ENCODE measurements at regions not wholly inside any gene's neighbourhood (a gene's known extent, or its start where the extent isn't known, plus 50 kb on each side); places are given as distances from the start of the nearest gene placed in this dataset.
"Not testable (repeated sequence)": the region's sequence is repeated elsewhere in the genome, so short reads cannot be mapped to it uniquely, and the experiment has no call there.

DNA sequence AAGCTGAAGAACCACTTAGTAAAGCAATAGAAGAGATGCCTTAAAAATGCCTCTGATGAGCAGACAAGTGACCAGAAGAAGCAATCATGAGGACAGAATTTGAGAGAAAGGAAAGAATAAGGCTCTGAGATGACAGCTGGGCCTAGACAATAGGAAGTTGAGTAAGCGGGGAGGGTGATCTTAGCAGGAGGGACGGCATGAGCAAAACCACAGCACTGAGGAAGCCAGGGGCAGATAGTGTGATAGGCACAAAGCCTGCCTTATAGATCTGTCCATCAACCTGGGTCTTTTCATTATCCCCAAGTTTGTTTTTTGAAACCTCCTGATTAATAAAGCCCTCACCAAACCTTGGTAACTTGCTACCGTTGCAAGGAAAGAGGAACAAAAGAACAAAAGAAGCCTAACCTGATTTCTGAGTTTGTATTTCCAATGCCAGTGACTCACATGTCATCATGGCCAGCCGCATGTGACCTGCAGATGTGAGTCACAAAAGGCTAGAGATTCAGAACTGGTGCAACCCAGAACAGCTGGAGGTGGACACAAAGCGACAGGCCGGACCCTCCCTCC lies 55.7 kb upstream of the PPARGC1A start:
- no peaks in the 10 kb centered on the region for H3K27me3 ChIP-seq
- TF ChIP-seq, protein P1, sequence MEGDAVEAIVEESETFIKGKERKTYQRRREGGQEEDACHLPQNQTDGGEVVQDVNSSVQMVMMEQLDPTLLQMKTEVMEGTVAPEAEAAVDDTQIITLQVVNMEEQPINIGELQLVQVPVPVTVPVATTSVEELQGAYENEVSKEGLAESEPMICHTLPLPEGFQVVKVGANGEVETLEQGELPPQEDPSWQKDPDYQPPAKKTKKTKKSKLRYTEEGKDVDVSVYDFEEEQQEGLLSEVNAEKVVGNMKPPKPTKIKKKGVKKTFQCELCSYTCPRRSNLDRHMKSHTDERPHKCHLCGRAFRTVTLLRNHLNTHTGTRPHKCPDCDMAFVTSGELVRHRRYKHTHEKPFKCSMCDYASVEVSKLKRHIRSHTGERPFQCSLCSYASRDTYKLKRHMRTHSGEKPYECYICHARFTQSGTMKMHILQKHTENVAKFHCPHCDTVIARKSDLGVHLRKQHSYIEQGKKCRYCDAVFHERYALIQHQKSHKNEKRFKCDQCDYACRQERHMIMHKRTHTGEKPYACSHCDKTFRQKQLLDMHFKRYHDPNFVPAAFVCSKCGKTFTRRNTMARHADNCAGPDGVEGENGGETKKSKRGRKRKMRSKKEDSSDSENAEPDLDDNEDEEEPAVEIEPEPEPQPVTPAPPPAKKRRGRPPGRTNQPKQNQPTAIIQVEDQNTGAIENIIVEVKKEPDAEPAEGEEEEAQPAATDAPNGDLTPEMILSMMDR (IDR thresholded peaks at IDR 0.05), result no peak
- peak in 1 of 2 donors; percentile 64 for TF ChIP-seq POLR2A (IDR thresholded peaks at IDR 0.05)
- WGBS, 4 donors, result 31 to 48% (median 43%) methylated on average over 6 of the region's 6 CpGs
- H3K4me3 ChIP-seq, result no peak overlapping the region
- intact Hi-C loops (cut with DNase I), result loop anchor here in 1 of 2 donors (10.0 kb wide), 1 partner anchor 51 kb away; the partner anchor contains the start of gene PPARGC1A
- peaks cover 11 to 14% of the 10 kb centered on the region in 2 donors for H3K4me1 ChIP-seq (replicated peaks in 1 of 2)
- peak overlapping the region in 4 of 5 donors; percentile 69 to 87 (median 84) for H3K27ac ChIP-seq
- DNase-seq, result peak; percentile 65 to 93 (median 86)
- H3K9me3 ChIP-seq (replicated peaks in 1 of 3), result no peaks in the 10 kb centered on the region
- H3K36me3 ChIP-seq (replicated peaks in 1 of 2), result no peaks in the 10 kb centered on the region

DNA sequence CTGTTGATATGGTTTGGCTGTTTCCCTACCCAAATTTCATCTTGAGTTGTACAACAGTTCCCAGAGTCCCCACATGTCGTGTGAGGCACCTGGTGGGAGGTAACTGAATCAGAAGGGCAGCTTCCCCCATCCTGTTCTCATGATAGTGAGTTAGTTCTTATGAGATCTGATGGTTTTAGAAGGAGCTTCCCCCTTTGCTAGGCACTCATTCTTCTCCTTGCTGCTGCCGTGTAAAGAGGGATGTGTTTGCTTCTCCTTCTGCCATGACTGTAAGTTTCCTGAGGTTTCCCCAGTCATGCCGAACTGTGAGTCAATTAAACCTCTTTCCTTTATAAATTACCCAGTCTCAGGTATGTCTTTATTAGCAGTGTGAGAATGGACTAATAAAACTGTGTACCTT lies 54.7 kb upstream of the PPARGC1A start:
- H3K27ac ChIP-seq; H3K36me3 ChIP-seq (replicated peaks in 1 of 2); H3K4me3 ChIP-seq; H3K9me3 ChIP-seq (replicated peaks in 1 of 3); H3K27me3 ChIP-seq; DNase-seq: not testable (repeated sequence)
- 76 to 95% (median 87%) methylated on average over 3 of the region's 3 CpGs for WGBS, 4 donors
- intact Hi-C loops (cut with DNase I), result loop anchor here in 1 of 2 donors (10.0 kb wide), 1 partner anchor 50 kb away; the partner anchor contains the start of gene PPARGC1A
- H3K4me1 ChIP-seq (replicated peaks in 1 of 2), result peaks cover 11 to 14% of the 10 kb centered on the region in 2 donors

DNA sequence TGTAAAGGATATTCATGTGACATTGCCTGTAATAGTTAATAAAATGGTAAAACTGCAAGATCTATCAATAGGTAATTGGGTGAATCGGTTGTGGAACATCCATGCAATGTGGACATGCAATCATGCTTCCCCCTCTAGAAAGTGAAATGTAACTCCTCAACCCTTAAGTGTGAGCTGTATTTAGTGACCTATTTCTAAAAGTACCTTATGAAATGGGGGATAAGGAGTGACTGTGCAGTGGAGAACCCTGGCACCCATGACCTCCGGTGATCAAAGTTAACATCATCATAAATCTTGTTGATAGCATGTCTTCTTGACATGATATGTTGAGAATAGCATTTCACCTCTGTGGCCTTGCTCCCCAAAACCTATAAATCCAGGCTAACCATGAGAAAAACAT lies 53.6 kb upstream of the PPARGC1A start:
- H3K27me3 ChIP-seq, result no peaks in the 10 kb centered on the region
- intact Hi-C loops (cut with DNase I), result loop anchor here in 1 of 2 donors (10.0 kb wide), 1 partner anchor 49 kb away; the partner anchor contains the start of gene PPARGC1A
- H3K9me3 ChIP-seq (replicated peaks in 1 of 3), result no peaks in the 10 kb centered on the region
- no peak for DNase-seq
- peaks cover 11 to 14% of the 10 kb centered on the region in 2 donors for H3K4me1 ChIP-seq (replicated peaks in 1 of 2)
- WGBS, 4 donors, result 66 to 94% (median 87%) methylated on average over 2 of the region's 2 CpGs
- TF ChIP-seq, protein P1 (IDR thresholded peaks at IDR 0.05), result no peak
- no peak for TF ChIP-seq POLR2A (IDR thresholded peaks at IDR 0.05)
- H3K27ac ChIP-seq, result no peak overlapping the region
- H3K4me3 ChIP-seq, result no peak overlapping the region
- H3K36me3 ChIP-seq (replicated peaks in 1 of 2), result no peaks in the 10 kb centered on the region

DNA sequence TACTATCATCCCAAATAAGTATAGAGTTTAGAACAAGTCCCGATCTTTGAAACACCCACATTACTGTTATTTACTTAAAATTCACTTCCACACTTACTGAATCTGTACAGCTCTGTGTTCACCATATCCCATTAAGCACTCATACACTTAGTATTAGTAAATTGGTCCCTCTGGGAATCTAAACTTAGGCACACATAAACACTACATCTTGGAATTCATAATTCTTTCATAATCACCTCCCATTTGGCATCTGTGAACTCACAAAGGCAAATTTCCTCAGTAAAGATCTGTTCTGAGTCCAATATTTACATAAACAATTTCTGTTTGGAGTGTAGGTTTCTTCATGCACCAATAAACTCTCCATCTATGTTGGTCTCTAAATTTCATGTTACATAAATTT lies 52.6 kb upstream of the PPARGC1A start:
- intact Hi-C loops (cut with DNase I), result loop anchor here in 1 of 2 donors (10.0 kb wide), 1 partner anchor 48 kb away; the partner anchor contains the start of gene PPARGC1A
- H3K27ac ChIP-seq, result no peak overlapping the region

More for the DNA sequence above, 52.6 kb upstream of the PPARGC1A start:
- no peak for DNase-seq
- Histone ChIP-seq H3K27me3 (no peaks in the 10 kb centered on the region), H3K4me1 (replicated peaks in 1 of 2) (peaks cover 11 to 14% of the 10 kb centered on the region in 2 donors), H3K36me3 (replicated peaks in 1 of 2) (no peaks in the 10 kb centered on the region), H3K9me3 (replicated peaks in 1 of 3) (no peaks in the 10 kb centered on the region), H3K4me3 (no peak overlapping the region)
- TF ChIP-seq, protein P1 (IDR thresholded peaks at IDR 0.05), result no peak
- no peak for TF ChIP-seq POLR2A (IDR thresholded peaks at IDR 0.05)
- 79 to 95% (median 92%) methylated on average over 1 of the region's 1 CpG for WGBS, 4 donors
